ENCODE measurements at regions not wholly inside any gene's neighbourhood (a gene's known extent, or its start where the extent isn't known, plus 50 kb on each side); places are given as distances from the start of the nearest gene placed in this dataset.
A peak's percentile ranks its signal among the peaks of the same experiment; 100 is the strongest.

DNA sequence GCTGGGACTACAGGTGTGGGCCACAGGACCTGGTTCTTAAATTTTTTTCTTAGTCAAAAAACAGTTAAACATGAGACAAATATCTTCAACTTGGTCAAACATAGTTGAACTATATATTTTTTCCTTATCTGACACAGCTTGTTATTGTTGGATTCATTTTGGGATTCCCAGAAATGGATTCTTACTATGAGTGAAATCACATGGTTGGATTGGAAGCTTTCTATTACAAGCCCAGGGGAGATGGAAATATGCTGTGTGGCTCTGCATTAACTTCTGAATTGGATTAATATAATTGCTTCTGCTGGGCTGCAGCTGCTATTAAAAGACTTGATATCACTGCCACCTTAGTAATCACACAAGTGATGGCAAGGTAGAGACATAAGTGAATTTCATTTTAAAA lies 126.4 kb upstream of the DUSP22 start:
- no peaks in the 10 kb centered on the region for H4K20me1 ChIP-seq (ENCODE audit: insufficient read depth)
- H3K27me3 ChIP-seq (ENCODE audit: insufficient read depth, low read depth, low read length): no peaks in the 10 kb centered on the region
- no peaks in the 10 kb centered on the region for H3K9me2 ChIP-seq (ENCODE audit: insufficient read depth, low read length)
- H3K9ac ChIP-seq (ENCODE audit: low read length): no peak overlapping the region
- H3K36me3 ChIP-seq (ENCODE audit: insufficient read depth, low read length): no peaks in the 10 kb centered on the region
- H2AFZ ChIP-seq (ENCODE audit: low read depth, low read length): no peak overlapping the region
- H3K9me3 ChIP-seq (ENCODE audit: low read length): no peaks in the 10 kb centered on the region
- no peak overlapping the region for H3K27ac ChIP-seq (ENCODE audit: low read length)
- H3K4me3 ChIP-seq (ENCODE audit: low read length): no peak overlapping the region
- H3F3A ChIP-seq (ENCODE audit: insufficient read depth, low read length, poor library complexity, severe bottlenecking): no peaks in the 10 kb centered on the region
- TF ChIP-seq, protein P1, sequence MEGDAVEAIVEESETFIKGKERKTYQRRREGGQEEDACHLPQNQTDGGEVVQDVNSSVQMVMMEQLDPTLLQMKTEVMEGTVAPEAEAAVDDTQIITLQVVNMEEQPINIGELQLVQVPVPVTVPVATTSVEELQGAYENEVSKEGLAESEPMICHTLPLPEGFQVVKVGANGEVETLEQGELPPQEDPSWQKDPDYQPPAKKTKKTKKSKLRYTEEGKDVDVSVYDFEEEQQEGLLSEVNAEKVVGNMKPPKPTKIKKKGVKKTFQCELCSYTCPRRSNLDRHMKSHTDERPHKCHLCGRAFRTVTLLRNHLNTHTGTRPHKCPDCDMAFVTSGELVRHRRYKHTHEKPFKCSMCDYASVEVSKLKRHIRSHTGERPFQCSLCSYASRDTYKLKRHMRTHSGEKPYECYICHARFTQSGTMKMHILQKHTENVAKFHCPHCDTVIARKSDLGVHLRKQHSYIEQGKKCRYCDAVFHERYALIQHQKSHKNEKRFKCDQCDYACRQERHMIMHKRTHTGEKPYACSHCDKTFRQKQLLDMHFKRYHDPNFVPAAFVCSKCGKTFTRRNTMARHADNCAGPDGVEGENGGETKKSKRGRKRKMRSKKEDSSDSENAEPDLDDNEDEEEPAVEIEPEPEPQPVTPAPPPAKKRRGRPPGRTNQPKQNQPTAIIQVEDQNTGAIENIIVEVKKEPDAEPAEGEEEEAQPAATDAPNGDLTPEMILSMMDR (IDR thresholded peaks at IDR 0.05; ENCODE audit: poor library complexity, severe bottlenecking): no peak
- no peak for TF ChIP-seq EP300 (conservative IDR thresholded peaks at IDR 0.05; ENCODE audit: poor library complexity, severe bottlenecking)
- no peaks in the 10 kb centered on the region for H3K79me2 ChIP-seq (replicated peaks; ENCODE audit: insufficient read depth, low read length)
- H3K4me2 ChIP-seq (ENCODE audit: low read length): no peak overlapping the region

DNA sequence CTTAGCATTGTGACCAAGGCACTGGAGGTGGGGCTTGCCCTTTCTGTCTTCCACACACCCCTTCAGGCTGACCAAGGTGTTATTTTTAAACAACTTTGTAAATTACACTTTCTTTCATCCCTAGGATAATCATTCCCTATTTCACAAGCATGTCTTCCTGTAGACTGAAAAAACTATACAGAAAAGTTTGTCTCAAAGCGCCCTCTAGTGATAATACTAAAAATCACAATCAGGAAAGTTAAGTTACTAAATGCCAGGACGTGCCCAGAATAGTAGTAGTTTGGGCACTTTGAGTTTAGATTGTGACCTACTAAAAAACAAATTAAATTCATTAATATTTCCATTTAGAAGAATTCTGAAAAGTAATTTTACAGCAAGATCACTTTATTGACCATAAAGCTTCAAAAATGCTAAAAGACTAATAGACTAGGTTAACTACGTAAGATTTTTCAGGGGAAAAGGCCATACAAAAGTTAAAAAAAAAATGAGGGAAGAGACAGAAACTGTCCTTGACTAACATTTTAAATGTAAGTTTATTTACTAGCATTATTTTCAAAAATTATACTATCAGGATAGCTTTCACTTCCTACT lies 123.3 kb upstream of the DUSP22 start:
- H3K4me2 ChIP-seq (ENCODE audit: low read length): no peak overlapping the region
- no peak overlapping the region for H3K27ac ChIP-seq (ENCODE audit: low read length)
- TF ChIP-seq, protein P1 (IDR thresholded peaks at IDR 0.05; ENCODE audit: poor library complexity, severe bottlenecking): peak; percentile 73
- TF ChIP-seq TAF1 (IDR thresholded peaks at IDR 0.05; ENCODE audit: low read depth) (no peak), MXI1 (conservative IDR thresholded peaks at IDR 0.05; ENCODE audit: poor library complexity, severe bottlenecking) (no peak), SMC3 (conservative IDR thresholded peaks at IDR 0.05; ENCODE audit: poor library complexity) (peak; percentile 79), EP300 (conservative IDR thresholded peaks at IDR 0.05; ENCODE audit: poor library complexity, severe bottlenecking) (no peak), EZH2 (IDR thresholded peaks at IDR 0.05; ENCODE audit: borderline replicate concordance, insufficient read depth, low read length, poor library complexity, severe bottlenecking) (no peak), RAD21 (conservative IDR thresholded peaks at IDR 0.05) (peak; percentile 75), POLR2AphosphoS5 (IDR thresholded peaks at IDR 0.05) (no peak)
- TF ChIP-seq, protein P2, sequence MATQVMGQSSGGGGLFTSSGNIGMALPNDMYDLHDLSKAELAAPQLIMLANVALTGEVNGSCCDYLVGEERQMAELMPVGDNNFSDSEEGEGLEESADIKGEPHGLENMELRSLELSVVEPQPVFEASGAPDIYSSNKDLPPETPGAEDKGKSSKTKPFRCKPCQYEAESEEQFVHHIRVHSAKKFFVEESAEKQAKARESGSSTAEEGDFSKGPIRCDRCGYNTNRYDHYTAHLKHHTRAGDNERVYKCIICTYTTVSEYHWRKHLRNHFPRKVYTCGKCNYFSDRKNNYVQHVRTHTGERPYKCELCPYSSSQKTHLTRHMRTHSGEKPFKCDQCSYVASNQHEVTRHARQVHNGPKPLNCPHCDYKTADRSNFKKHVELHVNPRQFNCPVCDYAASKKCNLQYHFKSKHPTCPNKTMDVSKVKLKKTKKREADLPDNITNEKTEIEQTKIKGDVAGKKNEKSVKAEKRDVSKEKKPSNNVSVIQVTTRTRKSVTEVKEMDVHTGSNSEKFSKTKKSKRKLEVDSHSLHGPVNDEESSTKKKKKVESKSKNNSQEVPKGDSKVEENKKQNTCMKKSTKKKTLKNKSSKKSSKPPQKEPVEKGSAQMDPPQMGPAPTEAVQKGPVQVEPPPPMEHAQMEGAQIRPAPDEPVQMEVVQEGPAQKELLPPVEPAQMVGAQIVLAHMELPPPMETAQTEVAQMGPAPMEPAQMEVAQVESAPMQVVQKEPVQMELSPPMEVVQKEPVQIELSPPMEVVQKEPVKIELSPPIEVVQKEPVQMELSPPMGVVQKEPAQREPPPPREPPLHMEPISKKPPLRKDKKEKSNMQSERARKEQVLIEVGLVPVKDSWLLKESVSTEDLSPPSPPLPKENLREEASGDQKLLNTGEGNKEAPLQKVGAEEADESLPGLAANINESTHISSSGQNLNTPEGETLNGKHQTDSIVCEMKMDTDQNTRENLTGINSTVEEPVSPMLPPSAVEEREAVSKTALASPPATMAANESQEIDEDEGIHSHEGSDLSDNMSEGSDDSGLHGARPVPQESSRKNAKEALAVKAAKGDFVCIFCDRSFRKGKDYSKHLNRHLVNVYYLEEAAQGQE (IDR thresholded peaks at IDR 0.05; ENCODE audit: borderline replicate concordance): no peak
- H3K4me3 ChIP-seq (ENCODE audit: low read length): no peak overlapping the region
- H3K79me2 ChIP-seq (replicated peaks; ENCODE audit: insufficient read depth, low read length): no peaks in the 10 kb centered on the region
- no peaks in the 10 kb centered on the region for H3K36me3 ChIP-seq (ENCODE audit: insufficient read depth, low read length)
- H4K20me1 ChIP-seq (ENCODE audit: insufficient read depth): no peaks in the 10 kb centered on the region
- no peaks in the 10 kb centered on the region for H3F3A ChIP-seq (ENCODE audit: insufficient read depth, low read length, poor library complexity, severe bottlenecking)
- H3K9me3 ChIP-seq (ENCODE audit: low read length): no peaks in the 10 kb centered on the region
- no peaks in the 10 kb centered on the region for H3K9me2 ChIP-seq (ENCODE audit: insufficient read depth, low read length)
- H3K9ac ChIP-seq (ENCODE audit: low read length): no peak overlapping the region
- no peaks in the 10 kb centered on the region for H3K27me3 ChIP-seq (ENCODE audit: insufficient read depth, low read depth, low read length)
- H2AFZ ChIP-seq (ENCODE audit: low read depth, low read length): no peak overlapping the region

Data from neural cell (in vitro differentiated cells).